GM21390 (cell line): ENCODE measurements at regions not wholly inside any gene's neighbourhood (a gene's known extent, or its start where the extent isn't known, plus 50 kb on each side); places are given as distances from the start of the nearest gene placed in this dataset.

Experiments used
- ATAC-seq: cut with Tn5 transposase; IDR thresholded peaks from one replicate; pipeline ENCODE4 v1.9.1; 2021; ENCODE audit not compliant: unreplicated experiment

DNA sequence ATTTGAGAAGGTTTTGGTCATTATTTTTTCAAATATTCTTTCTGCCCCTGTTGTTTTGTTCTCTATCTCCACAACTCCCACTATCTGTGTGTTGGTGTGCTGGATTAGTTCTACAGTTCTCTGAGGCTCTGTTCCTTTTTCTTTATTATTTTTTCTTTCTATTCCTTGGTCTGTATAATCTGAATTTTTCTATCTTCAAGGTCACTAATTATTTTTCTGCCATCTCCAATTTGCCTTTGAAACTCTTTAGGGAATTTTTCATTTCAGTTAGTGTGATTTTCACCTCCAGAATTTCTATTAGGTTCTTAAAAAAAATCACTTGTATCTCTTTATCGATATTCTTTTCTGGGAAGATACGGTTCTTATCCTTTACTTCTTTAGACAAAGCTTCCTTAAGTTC is 82.1 kb upstream of the GGTLC1 start:
- no peak for ATAC-seq

- no peak for ATAC-seq
These were observed 77.6 kb upstream of the GGTLC1 start for GRCh38 chr20:24066076-24066700.

DNA sequence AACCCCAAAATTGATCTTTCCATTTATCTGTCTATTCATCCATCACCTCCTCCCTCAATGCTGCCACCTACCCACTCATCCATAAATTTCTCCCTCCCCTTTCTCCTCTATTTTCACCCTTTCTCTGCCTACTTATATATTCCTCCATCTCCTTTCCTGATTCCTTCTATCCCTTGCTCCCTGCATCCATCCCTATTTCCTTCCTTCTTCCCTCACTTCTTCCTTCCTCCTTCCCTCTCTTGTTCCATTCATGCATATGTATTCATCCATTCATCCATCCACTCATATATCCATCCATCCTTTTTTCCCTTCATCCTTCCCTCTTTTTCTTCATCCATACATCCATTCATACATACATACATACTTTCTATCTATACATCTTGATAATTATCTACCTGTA is 76.3 kb upstream of the GGTLC1 start:
- no peak for ATAC-seq

DNA sequence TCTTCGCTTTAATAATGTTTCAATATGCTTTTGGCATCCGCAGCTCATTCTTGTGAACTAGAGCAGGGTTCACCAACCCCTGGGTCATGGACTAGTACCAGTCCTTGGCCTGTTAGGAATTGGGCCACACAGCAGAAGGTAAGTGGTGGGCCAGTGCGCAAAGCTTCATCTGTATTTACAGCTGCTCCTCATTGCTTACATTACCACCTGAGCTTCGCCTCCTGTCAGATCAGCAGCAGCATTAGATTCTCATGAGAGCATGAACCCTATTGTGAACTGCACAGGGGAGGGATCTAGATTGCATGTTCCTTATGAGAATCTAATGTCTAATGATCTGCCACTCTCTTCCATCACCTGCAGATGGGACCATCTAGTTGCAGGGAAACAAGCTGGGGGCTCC is 75.5 kb upstream of the GGTLC1 start:
- no peak for ATAC-seq

- ATAC-seq, result no peak
These were observed 74.5 kb upstream of the GGTLC1 start for GRCh38 chr20:24063100-24063499.

- no peak for ATAC-seq
These were observed 72.4 kb upstream of the GGTLC1 start for GRCh38 chr20:24060851-24061590.

DNA sequence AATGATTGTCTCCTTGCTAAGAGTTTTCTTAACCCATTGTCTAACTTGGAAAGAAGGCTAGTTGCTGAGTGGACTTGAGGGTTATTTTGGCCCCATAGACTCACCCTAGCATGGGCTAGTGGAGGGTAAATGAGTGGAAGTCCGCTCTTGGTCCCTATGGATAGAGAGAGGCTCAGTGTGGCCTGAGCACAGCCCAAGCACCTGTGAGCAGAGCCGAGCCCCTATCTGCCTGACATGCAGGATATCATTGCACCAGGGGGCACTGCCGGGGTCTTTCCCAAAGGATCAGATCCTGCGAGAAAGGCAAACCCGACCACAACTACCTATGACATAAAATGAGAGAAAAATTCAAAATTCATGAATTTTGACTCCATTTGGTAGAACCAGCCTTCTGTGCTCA is 70.6 kb upstream of the GGTLC1 start:
- ATAC-seq, result no peak

- ATAC-seq, result no peak
These were observed 67.9 kb upstream of the GGTLC1 start for GRCh38 chr20:24056491-24056890.

DNA sequence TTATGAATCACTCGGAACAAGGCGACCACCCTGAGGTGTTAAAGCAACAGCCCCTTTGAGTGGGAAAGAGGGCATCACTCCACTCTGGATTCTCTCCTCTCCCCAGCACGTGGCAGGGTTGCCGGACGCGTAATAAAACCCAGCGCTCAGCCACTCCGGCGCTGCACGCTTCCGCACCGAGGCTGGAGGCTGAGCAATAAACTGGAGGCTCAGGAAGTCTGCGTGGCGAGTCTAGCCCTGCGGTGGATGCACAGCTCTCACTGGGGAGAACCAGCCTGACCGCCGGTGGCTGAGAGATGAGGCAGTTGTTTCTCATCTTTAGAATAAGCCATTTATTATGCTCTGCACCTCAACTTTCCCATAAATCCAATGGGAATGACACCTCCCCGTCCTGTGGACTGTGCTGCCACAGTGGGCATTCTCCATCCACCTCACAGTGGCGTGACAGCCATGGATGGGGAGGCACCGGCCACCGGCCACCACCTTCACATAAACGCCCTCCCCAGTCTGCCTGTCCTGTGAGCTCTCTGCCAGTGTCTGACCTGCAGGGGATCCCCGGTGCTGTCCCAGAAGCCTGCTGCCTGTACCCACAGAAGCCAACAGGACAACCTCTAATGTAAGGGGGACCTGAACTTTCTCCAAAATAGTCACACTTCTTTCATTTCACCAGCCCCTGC is 64.2 kb upstream of the GGTLC1 start:
- no peak for ATAC-seq

GRCh38 chr20:24051160-24051559 is 62.6 kb upstream of the GGTLC1 start:
- no peak for ATAC-seq

DNA sequence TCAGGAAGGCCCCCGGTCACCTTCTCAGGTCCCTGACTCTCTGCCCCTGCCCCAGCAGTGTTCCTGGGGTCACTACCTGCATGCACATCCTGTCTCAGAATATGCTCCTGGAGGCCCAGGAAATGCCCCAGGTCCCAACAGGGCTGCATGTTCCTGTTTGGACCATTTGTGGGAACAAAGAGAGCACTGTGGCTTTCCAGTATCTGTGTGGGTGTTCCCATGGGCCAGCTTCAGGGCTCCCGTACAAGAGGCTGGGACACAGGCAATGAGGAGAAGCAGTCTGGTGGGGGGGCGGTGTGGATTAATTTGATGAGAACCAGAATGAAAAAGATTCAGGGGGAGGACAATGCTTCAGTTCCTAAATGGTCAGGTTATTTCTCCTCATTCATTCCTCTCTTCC is 61.5 kb upstream of the GGTLC1 start:
- ATAC-seq, result no peak

GRCh38 chr20:24049081-24049480 is 60.5 kb upstream of the GGTLC1 start:
- no peak for ATAC-seq

- no peak for ATAC-seq
These were observed 59.5 kb upstream of the GGTLC1 start for GRCh38 chr20:24048024-24048611.

- no peak for ATAC-seq
These were observed 58.3 kb upstream of the GGTLC1 start for GRCh38 chr20:24046888-24047287.

GRCh38 chr20:24045621-24046318 is 57.2 kb upstream of the GGTLC1 start:
- no peak for ATAC-seq

DNA sequence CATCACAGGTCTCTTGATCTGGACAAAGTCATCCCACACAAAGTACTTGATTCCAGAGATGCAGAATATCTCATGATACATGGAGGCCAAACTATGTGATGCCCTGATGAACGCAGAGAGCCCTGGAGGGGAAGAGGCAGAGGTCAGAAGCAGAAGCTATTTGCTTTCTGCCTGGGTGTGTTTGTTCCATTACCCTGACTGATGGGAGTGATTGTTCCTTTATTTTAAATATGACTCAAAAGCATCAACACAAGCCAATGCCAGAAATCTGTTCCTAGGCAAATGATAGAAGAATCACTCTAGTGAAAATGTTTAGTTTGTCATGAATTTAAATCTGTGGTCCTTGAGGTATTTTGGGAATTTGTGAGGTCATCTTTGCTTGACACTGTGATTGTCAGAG is 54.7 kb upstream of the GGTLC1 start:
- ATAC-seq, result no peak

GRCh38 chr20:24042646-24043045 is 54.1 kb upstream of the GGTLC1 start:
- ATAC-seq, result no peak

DNA sequence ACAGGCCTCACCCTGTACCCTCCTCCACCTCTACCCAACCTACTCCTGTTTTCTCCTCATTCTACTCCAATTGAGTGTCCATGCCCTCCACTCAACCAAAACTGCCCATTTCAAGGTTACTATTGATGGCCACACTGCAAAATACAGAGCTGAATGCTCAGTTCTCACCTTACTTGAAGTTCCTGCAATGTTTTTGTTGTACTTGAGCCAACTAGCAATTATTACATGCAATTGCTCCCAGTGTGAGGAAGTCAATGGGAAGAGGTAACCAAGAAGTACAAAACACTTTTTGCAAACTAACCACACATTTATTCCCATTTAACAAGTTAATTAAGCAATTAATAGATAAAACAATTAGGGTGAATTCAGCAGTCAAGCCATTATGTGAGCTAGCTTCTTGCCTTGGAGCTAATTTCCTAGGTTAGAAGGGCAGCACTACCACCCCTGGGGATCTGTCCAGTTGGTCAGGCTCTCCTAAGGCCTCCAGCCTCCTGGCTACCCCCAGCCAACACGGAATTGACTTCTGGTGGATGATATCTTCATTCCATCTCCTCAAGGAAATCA is 52.4 kb upstream of the GGTLC1 start:
- ATAC-seq, result no peak

DNA sequence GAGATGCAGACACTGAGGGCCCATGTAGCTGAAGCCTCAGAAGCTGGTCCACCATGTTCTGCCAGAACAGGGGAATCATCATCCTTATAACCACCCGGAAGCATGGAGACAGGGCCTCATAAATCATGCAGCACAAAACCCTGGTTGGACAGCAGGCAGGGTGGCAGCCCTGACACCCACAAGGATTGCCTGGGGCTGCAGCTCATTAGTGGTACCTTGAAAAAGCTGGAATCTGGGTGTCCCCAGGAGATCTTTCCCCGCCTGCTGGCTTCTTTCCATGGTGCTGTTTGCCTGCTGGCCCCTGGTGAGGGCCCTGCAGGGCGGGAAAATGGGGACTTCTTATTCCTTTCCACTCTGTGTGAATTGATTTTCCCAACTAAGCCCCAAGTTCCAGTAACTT is 50.6 kb upstream of the GGTLC1 start:
- ATAC-seq, result no peak
